ENCODE measurements at regions not wholly inside any gene's neighbourhood (a gene's known extent, or its start where the extent isn't known, plus 50 kb on each side); places are given as distances from the start of the nearest gene placed in this dataset.

GRCh38 chr4:181819946-181820345 lies 423.3 kb upstream of the TENM3 start:
- DNase-seq: no peak
- H3K27me3 ChIP-seq: no peaks in the 10 kb centered on the region
- no peaks in the 10 kb centered on the region for H3K4me1 ChIP-seq
- H3K36me3 ChIP-seq: no peaks in the 10 kb centered on the region
- H3K9me3 ChIP-seq: no peaks in the 10 kb centered on the region
- TF ChIP-seq, protein P1, sequence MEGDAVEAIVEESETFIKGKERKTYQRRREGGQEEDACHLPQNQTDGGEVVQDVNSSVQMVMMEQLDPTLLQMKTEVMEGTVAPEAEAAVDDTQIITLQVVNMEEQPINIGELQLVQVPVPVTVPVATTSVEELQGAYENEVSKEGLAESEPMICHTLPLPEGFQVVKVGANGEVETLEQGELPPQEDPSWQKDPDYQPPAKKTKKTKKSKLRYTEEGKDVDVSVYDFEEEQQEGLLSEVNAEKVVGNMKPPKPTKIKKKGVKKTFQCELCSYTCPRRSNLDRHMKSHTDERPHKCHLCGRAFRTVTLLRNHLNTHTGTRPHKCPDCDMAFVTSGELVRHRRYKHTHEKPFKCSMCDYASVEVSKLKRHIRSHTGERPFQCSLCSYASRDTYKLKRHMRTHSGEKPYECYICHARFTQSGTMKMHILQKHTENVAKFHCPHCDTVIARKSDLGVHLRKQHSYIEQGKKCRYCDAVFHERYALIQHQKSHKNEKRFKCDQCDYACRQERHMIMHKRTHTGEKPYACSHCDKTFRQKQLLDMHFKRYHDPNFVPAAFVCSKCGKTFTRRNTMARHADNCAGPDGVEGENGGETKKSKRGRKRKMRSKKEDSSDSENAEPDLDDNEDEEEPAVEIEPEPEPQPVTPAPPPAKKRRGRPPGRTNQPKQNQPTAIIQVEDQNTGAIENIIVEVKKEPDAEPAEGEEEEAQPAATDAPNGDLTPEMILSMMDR (IDR thresholded peaks at IDR 0.05; ENCODE audit: low read depth, low read length): no peak
- no peak overlapping the region for H3K4me3 ChIP-seq (ENCODE audit: low read depth, low read length)

DNA sequence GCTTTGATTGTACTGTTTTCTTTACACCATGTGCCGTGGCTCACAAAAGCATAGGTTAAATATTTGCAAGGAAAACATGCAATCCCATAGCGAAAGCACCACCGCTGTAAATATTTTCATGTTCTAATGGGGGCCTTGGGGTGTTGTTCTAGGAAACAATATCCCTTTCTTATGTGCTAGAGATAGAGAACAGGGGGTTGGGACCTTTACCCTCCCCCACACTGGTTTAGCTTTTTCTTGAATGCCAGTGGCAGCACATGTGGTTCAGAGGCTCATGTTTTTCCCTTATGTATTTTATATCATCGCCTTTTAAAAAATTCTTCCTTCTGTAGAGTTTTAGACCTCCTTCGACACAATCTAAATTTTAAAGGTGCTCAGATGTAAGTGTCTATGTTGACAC lies 422.6 kb upstream of the TENM3 start:
- TF ChIP-seq, protein P1 (IDR thresholded peaks at IDR 0.05; ENCODE audit: low read depth, low read length): no peak
- no peak for DNase-seq

DNA sequence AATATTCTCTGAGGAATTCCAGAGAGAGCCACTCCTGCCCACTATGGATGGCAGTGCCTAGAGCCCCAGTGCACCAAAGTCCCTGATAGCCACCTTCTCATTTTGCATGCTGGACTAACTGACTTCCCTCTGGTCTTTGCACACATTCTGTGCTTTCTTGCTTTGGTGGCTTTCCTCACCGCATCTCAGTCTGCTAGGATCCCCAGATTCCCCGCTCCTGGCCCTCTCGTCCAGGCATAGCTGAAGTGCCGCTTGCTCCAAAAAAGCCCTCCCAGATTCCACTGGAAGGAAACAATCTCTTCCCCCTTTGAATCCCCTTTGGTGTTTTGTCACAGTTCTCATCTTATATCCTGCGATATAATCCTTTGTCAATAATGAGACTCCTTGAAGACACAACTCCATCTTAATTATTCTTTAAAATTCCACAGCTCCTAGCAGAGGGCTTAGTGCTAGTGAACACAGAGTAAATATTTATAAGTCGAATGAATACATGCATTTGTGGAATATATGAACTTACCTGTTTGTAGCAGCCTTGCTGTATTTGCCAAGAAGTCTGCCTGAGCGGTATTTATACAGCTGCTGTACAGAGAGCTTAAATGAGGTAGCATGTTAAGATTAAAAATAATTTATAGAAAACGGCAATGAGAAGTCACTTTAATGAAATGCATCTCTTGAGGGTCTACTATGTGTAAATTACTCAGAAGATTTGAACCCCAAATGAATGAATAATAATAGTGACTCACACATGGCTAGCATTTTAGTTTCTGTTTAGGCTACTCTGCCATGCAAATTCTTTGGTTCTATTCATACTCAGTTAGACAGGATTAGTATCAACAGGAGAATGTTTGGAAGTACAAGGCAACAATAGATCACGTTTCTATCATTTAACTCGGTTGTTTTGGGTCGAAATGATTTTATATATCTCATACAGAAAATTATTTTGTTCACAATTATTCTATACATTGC lies 421.9 kb upstream of the TENM3 start:
- H3K4me1 ChIP-seq: no peaks in the 10 kb centered on the region
- H3K36me3 ChIP-seq: no peaks in the 10 kb centered on the region
- DNase-seq: no peak
- H3K4me3 ChIP-seq (ENCODE audit: low read depth, low read length): no peak overlapping the region
- H3K9me3 ChIP-seq: no peaks in the 10 kb centered on the region
- TF ChIP-seq, protein P1 (IDR thresholded peaks at IDR 0.05; ENCODE audit: low read depth, low read length): no peak
- H3K27me3 ChIP-seq: no peaks in the 10 kb centered on the region

More for the DNA sequence above, 422.6 kb upstream of the TENM3 start:
- Histone ChIP-seq H3K4me1 (no peaks in the 10 kb centered on the region), H3K9me3 (no peaks in the 10 kb centered on the region), H3K36me3 (no peaks in the 10 kb centered on the region), H3K27me3 (no peaks in the 10 kb centered on the region), H3K4me3 (ENCODE audit: low read depth, low read length) (no peak overlapping the region)

GRCh38 chr4:181822005-181822375 lies 421.2 kb upstream of the TENM3 start:
- no peaks in the 10 kb centered on the region for H3K27me3 ChIP-seq
- peak; percentile 25 for DNase-seq
- TF ChIP-seq, protein P1 (IDR thresholded peaks at IDR 0.05; ENCODE audit: low read depth, low read length): no peak
- H3K36me3 ChIP-seq: no peaks in the 10 kb centered on the region
- no peak overlapping the region for H3K4me3 ChIP-seq (ENCODE audit: low read depth, low read length)
- H3K9me3 ChIP-seq: no peaks in the 10 kb centered on the region
- no peaks in the 10 kb centered on the region for H3K4me1 ChIP-seq

DNA sequence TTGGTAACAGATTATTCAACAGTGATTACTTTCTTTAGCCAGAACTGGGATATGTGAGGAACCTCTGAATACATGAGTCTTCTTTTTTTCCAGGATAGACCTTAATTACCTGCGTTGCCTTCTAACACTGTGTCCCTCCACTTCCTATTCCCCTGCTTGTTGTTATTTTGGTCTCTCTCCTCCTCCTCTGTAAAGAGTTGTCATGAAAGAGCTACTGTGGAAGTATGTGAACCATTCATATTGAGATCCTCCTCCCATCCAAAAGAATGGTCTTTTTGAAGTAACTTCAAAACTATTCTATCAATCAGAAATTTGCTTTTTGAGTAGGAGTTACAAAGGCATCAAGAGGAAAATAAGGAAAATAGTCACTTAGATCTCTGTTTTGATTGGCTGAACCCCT lies 420.0 kb upstream of the TENM3 start:
- H3K4me1 ChIP-seq: no peaks in the 10 kb centered on the region
- TF ChIP-seq, protein P1 (IDR thresholded peaks at IDR 0.05; ENCODE audit: low read depth, low read length): no peak
- H3K4me3 ChIP-seq (ENCODE audit: low read depth, low read length): no peak overlapping the region
- no peaks in the 10 kb centered on the region for H3K27me3 ChIP-seq
- H3K36me3 ChIP-seq: no peaks in the 10 kb centered on the region
- no peak for DNase-seq
- no peaks in the 10 kb centered on the region for H3K9me3 ChIP-seq

- Histone ChIP-seq H3K4me3 (ENCODE audit: low read depth, low read length) (no peak overlapping the region), H3K27me3 (no peaks in the 10 kb centered on the region), H3K9me3 (no peaks in the 10 kb centered on the region), H3K36me3 (no peaks in the 10 kb centered on the region), H3K4me1 (no peaks in the 10 kb centered on the region)
- DNase-seq: no peak
- TF ChIP-seq, protein P1 (IDR thresholded peaks at IDR 0.05; ENCODE audit: low read depth, low read length): no peak
These were observed 419.6 kb upstream of the TENM3 start for GRCh38 chr4:181823645-181824044.
